A673 (cell line): ENCODE measurements at regions not wholly inside any gene's neighbourhood (a gene's known extent, or its start where the extent isn't known, plus 50 kb on each side); places are given as distances from the start of the nearest gene placed in this dataset.

Source experiments
- EZH2 ChIP-seq: fragments of 200-600 bp; sonication (generic); IDR thresholded peaks from 2 replicates; pipeline ENCODE4 v1.6.1; 2017; ENCODE audit warnings: borderline replicate concordance, low read depth, mild to moderate bottlenecking, mixed read lengths, antibody characterized with exemption, low read length; ENCODE audit not compliant: poor library complexity, severe bottlenecking
- TF ChIP-seq, protein P1 (sequence below): fragments of 300-800, 200-600 bp; sonication (generic); conservative IDR thresholded peaks from 2 replicates; pipeline ENCODE4 v1.5.1; 2017; ENCODE audit warnings: low read depth, mild to moderate bottlenecking, antibody characterized with exemption, low read length, moderate library complexity, mixed read lengths

DNA sequence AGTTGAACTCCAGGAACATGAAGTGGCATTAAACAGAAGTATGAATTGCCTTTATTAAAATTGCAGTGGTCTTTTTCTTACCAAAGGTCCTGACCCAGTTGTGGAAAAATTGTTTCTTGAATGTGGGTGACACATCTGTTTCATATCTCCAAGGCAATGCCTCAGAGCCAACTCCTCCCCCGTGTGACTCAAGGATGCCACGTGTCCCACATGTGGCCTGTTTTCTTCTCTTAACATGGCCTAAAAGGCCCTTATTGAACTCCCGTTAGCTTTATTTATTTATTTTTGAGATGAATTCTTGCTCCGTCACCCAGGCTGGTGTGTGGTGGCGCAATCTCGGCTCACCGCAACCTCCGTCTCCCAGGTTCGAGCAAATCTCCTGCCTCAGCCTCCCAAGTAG, 128.4 kb upstream of the ESR1 start:
- TF ChIP-seq EZH2 = no peak
- TF ChIP-seq, protein P1, sequence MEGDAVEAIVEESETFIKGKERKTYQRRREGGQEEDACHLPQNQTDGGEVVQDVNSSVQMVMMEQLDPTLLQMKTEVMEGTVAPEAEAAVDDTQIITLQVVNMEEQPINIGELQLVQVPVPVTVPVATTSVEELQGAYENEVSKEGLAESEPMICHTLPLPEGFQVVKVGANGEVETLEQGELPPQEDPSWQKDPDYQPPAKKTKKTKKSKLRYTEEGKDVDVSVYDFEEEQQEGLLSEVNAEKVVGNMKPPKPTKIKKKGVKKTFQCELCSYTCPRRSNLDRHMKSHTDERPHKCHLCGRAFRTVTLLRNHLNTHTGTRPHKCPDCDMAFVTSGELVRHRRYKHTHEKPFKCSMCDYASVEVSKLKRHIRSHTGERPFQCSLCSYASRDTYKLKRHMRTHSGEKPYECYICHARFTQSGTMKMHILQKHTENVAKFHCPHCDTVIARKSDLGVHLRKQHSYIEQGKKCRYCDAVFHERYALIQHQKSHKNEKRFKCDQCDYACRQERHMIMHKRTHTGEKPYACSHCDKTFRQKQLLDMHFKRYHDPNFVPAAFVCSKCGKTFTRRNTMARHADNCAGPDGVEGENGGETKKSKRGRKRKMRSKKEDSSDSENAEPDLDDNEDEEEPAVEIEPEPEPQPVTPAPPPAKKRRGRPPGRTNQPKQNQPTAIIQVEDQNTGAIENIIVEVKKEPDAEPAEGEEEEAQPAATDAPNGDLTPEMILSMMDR = no peak
